Lung (tissue), 11 donors: ENCODE measurements at regions not wholly inside any gene's neighbourhood (a gene's known extent, or its start where the extent isn't known, plus 50 kb on each side); places are given as distances from the start of the nearest gene placed in this dataset.

ENCODE experiments used
- ATAC-seq: fragments of 200-7000 bp; cut with Tn5 transposase; one replicate; pipeline ENCODE4 v1.9.1; 2020; ENCODE audit warnings: moderate number of reproducible peaks; ENCODE audit not compliant: insufficient read depth, low FRiP score
- DNase-seq, 3 donors: peaks; one replicate each; pipeline ENCODE4 v3.0.0-alpha.2; 2013 to 2017
- H3K27ac ChIP-seq, 2 donors: one replicate each; pipeline ENCODE4 v1.5.1; 2013; ENCODE audit warnings: mild to moderate bottlenecking in 2 of 2, moderate library complexity in 2 of 2, control low read depth in 1 of 2, inconsistent platforms in 1 of 2, low read depth in 1 of 2, low read length in 1 of 2
- H3K27me3 ChIP-seq, 3 donors: one replicate each; pipeline ENCODE4 v1.5.1; 2013; ENCODE audit warnings: low read length in 2 of 3; ENCODE audit not compliant: control insufficient read depth in 3 of 3, insufficient read depth in 3 of 3
- H3K36me3 ChIP-seq, 4 donors: one replicate each; pipeline ENCODE4 v1.5.1; 2013; ENCODE audit warnings: low read length in 4 of 4, mild to moderate bottlenecking in 1 of 4, moderate library complexity in 1 of 4; ENCODE audit not compliant: control insufficient read depth in 4 of 4, insufficient read depth in 4 of 4
- H3K4me1 ChIP-seq, 5 donors: one replicate each; pipeline ENCODE4 v1.5.1; 2013; ENCODE audit warnings: low read length in 5 of 5, mild to moderate bottlenecking in 2 of 5, moderate library complexity in 1 of 5; ENCODE audit not compliant: control insufficient read depth in 5 of 5, insufficient read depth in 5 of 5
- H3K4me3 ChIP-seq: one replicate; pipeline ENCODE4 v1.5.1; 2013; ENCODE audit warnings: mild to moderate bottlenecking, control low read depth, moderate library complexity
- H3K9ac ChIP-seq, 2 donors: one replicate each; pipeline ENCODE4 v1.5.1; 2013; ENCODE audit warnings: low read length in 2 of 2, control low read depth in 1 of 2; ENCODE audit not compliant: insufficient read depth in 1 of 2
- H3K9me3 ChIP-seq, 4 donors: one replicate each; pipeline ENCODE4 v1.5.1; 2013; ENCODE audit warnings: low read length in 3 of 4, mild to moderate bottlenecking in 1 of 4, moderate library complexity in 1 of 4; ENCODE audit not compliant: control insufficient read depth in 4 of 4, insufficient read depth in 3 of 4
- CTCF ChIP-seq: IDR thresholded peaks from 2 replicates; pipeline ENCODE4 v1.5.1; 2012; ENCODE audit warnings: mild to moderate bottlenecking; ENCODE audit errors: control extremely low read depth, extremely low read depth
- WGBS, 2 donors: extraction: QIAGEN DNeasy Blood & Tissue Kit; methylation state at CpG; one replicate each; pipeline ENCODE4 v1.1.7; 2013; 5-methylcytosine and 5-hydroxymethylcytosine counted together
- donor health status: control.
- donor health status: control.
- donor health status: Bipolar disorder and iron deficiency.
- donor health status: healthy.
- donor health status: DM: yes; HTN: yes; CAD: no.

GRCh38 chr4:32172761-32173160 is 1452.6 kb downstream of the PCDH7 start:
- Histone ChIP-seq H3K27ac (no peak overlapping the region), H3K9me3 (peaks cover 0 to 5% (median 0%) of the 10 kb centered on the region in 4 donors), H3K36me3 (no peaks in the 10 kb centered on the region), H3K4me1 (no peaks in the 10 kb centered on the region), H3K9ac (no peak overlapping the region), H3K4me3 (no peak overlapping the region), H3K27me3 (no peaks in the 10 kb centered on the region)
- ATAC-seq (no peak), DNase-seq (no peak)
- TF ChIP-seq CTCF: no peak
- whole genome bisulfite sequencing, 2 donors: 88 to 95% methylated on average over 1 of the region's 1 CpG

- ATAC-seq: no peak
- Histone ChIP-seq H3K9ac (no peak overlapping the region), H3K27ac (no peak overlapping the region), H3K4me3 (no peak overlapping the region), H3K4me1 (no peaks in the 10 kb centered on the region), H3K27me3 (no peaks in the 10 kb centered on the region), H3K36me3 (no peaks in the 10 kb centered on the region), H3K9me3 (no peaks in the 10 kb centered on the region)
- DNase-seq: no peak
- no peak for TF ChIP-seq CTCF
Measured at GRCh38 chr4:32180086-32180485, 1459.9 kb downstream of the PCDH7 start.

GRCh38 chr4:32184186-32184585 is 1464.0 kb downstream of the PCDH7 start:
- Histone ChIP-seq H3K9ac (no peak overlapping the region), H3K9me3 (peaks cover 0 to 2% (median 0%) of the 10 kb centered on the region in 4 donors), H3K27ac (no peak overlapping the region), H3K36me3 (no peaks in the 10 kb centered on the region), H3K4me3 (no peak overlapping the region), H3K27me3 (no peaks in the 10 kb centered on the region), H3K4me1 (no peaks in the 10 kb centered on the region)
- DNase-seq (no peak), ATAC-seq (no peak)
- no peak for TF ChIP-seq CTCF
- WGBS, 2 donors: 53 to 63% methylated on average over 2 of the region's 2 CpGs

- Histone ChIP-seq H3K4me1 (peaks cover 0 to 3% (median 0%) of the 10 kb centered on the region in 5 donors), H3K9ac (no peak overlapping the region), H3K27me3 (no peaks in the 10 kb centered on the region), H3K9me3 (peaks cover 0 to 8% (median 0%) of the 10 kb centered on the region in 4 donors), H3K36me3 (no peaks in the 10 kb centered on the region), H3K4me3 (no peak overlapping the region), H3K27ac (no peak overlapping the region)
- DNase-seq (no peak), ATAC-seq (no peak)
- WGBS, 2 donors: 85 to 91% methylated on average over 10 of the region's 10 CpGs
- TF ChIP-seq CTCF: no peak
Measured at GRCh38 chr4:32189130-32189529, 1469.0 kb downstream of the PCDH7 start.
